RWPE1 (cell line): ENCODE measurements at regions not wholly inside any gene's neighbourhood (a gene's known extent, or its start where the extent isn't known, plus 50 kb on each side); places are given as distances from the start of the nearest gene placed in this dataset.

ENCODE experiments used
- CTCF ChIA-PET: fragments of 350-600 bp; sonication (Branson Sonifier 250); formaldehyde crosslinking; extraction: SDS; loops from one replicate; lab custom pipeline; 2021; lab: Yijun Ruan, JAX
- POLR2A ChIA-PET: fragments of 400-600 bp; formaldehyde crosslinking; extraction: SDS; loops from one replicate; lab custom pipeline; 2020; ENCODE audit warnings: antibody characterized with exemption; ENCODE audit not compliant: low non-redundant PET; lab: Yijun Ruan, JAX
- DNase-seq: peaks from one replicate; pipeline ENCODE4 v3.0.0; 2012; ENCODE audit warnings: low spot score
- H3K27ac ChIP-seq: fragments of 450-650 bp; 2 replicates; pipeline ENCODE4 v1.5.1; 2017
- CTCF ChIP-seq: fragments of 450-650 bp; conservative IDR thresholded peaks from 2 replicates; pipeline ENCODE4 v1.5.1; 2017; ENCODE audit warnings: low read depth, mild to moderate bottlenecking

GRCh38 chr4:38495446-38495845 is 168.6 kb upstream of the KLF3 start:
- DNase-seq, result no peak
- POLR2A ChIA-PET, result no interaction called here
- H3K27ac ChIP-seq, result no peak overlapping the region
- TF ChIP-seq CTCF, result no peak
- CTCF ChIA-PET, result interaction anchor here (0.7 kb wide), 1 partner anchor 267 kb away, joined by 3 read pairs; no protein-coding TSS in a partner anchor

- DNase-seq, result no peak
- ChIA-PET CTCF (no interaction called here), POLR2A (no interaction called here)
- H3K27ac ChIP-seq, result no peak overlapping the region
- no peak for TF ChIP-seq CTCF
Observed at GRCh38 chr4:38497121-38497520, 166.9 kb upstream of the KLF3 start.

GRCh38 chr4:38499101-38499500 is 164.9 kb upstream of the KLF3 start:
- H3K27ac ChIP-seq, result no peak overlapping the region
- no peak for TF ChIP-seq CTCF
- CTCF ChIA-PET, result no interaction called here
- no peak for DNase-seq
- POLR2A ChIA-PET, result no interaction called here

GRCh38 chr4:38500433-38500832 is 163.6 kb upstream of the KLF3 start:
- no peak overlapping the region for H3K27ac ChIP-seq
- ChIA-PET CTCF (no interaction called here), POLR2A (no interaction called here)
- no peak for TF ChIP-seq CTCF
- DNase-seq, result no peak

- CTCF ChIA-PET, result interaction anchor here (0.7 kb wide), 1 partner anchor 18 kb away, joined by 3 read pairs; no protein-coding TSS in a partner anchor
- no peak for DNase-seq
- POLR2A ChIA-PET, result no interaction called here
- no peak overlapping the region for H3K27ac ChIP-seq
- TF ChIP-seq CTCF, result no peak
Observed at GRCh38 chr4:38501698-38502097, 162.3 kb upstream of the KLF3 start.

GRCh38 chr4:38503689-38504395 is 160.2 kb upstream of the KLF3 start:
- no peak overlapping the region for H3K27ac ChIP-seq

More at GRCh38 chr4:38503689-38504395, 160.2 kb upstream of the KLF3 start:
- POLR2A ChIA-PET, result no interaction called here
- TF ChIP-seq CTCF, result no peak
- CTCF ChIA-PET, result no interaction called here
- DNase-seq, result no peak
